ENCODE measurements at regions not wholly inside any gene's neighbourhood (a gene's known extent, or its start where the extent isn't known, plus 50 kb on each side); places are given as distances from the start of the nearest gene placed in this dataset.

DNA sequence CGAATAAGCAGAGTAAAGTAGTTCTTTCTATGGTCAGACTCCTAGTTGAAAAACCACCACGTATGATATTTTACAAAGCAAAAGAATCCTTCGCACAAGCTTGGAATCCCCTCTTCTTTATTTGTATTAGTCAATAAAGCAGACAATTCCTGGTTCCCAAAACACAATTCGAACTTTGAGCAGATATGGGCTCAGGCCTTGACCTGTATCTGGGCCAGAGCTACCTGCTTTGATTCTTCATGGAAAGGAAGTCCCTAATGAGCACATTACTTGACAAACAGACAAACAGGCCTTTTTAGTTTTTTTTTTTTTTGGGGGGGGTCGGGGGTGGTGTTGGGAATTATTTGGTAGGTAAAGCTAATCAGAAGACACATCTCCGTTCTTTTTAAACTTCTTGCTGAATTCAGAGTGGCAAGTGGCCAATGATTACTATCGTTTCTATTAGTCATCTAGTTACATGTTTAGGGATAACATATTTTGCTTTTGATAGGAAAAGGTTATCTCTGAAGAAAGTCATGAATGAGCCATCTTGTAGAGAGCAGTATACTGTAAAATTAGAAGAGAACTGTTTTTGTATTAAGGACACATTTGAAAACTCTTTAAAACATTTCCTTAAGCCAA, 116.6 kb upstream of the HMHB1 start (continued):
- TF ChIP-seq CHD7 (IDR thresholded peaks at IDR 0.05; ENCODE audit: insufficient replicate concordance, low read length) = no peak
- no peak for TF ChIP-seq TBP (IDR thresholded peaks at IDR 0.05; ENCODE audit: low read depth, low read length)
- no peak for TF ChIP-seq CHD2 (IDR thresholded peaks at IDR 0.05; ENCODE audit: low read length)
- TF ChIP-seq, protein P1, sequence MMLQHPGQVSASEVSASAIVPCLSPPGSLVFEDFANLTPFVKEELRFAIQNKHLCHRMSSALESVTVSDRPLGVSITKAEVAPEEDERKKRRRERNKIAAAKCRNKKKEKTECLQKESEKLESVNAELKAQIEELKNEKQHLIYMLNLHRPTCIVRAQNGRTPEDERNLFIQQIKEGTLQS (IDR thresholded peaks at IDR 0.05; ENCODE audit: insufficient read depth, low read depth, low read length) = no peak
- TF ChIP-seq KDM4A (IDR thresholded peaks at IDR 0.05; ENCODE audit: low read depth, low read length, severe bottlenecking) = no peak
